Uterus (tissue), 3 donors: ENCODE measurements at regions not wholly inside any gene's neighbourhood (a gene's known extent, or its start where the extent isn't known, plus 50 kb on each side); places are given as distances from the start of the nearest gene placed in this dataset.

ENCODE experiments used
- DNase-seq, 2 donors: peaks; one replicate each; pipeline ENCODE4 v3.0.0-alpha.2; 2019 to 2020
- H3K27ac ChIP-seq, 2 donors: fragments of 200-600 bp; sonication (generic); 1 replicate in 1 of 2; 2 replicates in 1 of 2; pipeline ENCODE4 v1.5.1; 2016 to 2018
- H3K27me3 ChIP-seq, 2 donors: fragments of 200-600 bp; sonication (generic); one replicate each; pipeline ENCODE4 v1.5.1; 2018 to 2019; ENCODE audit warnings: control low read depth in 1 of 2
- H3K36me3 ChIP-seq, 2 donors: fragments of 200-600 bp; sonication (generic); one replicate each; pipeline ENCODE4 v1.5.1; 2019; ENCODE audit warnings: control low read depth in 1 of 2
- H3K4me1 ChIP-seq, 2 donors: fragments of 200-600 bp; sonication (generic); one replicate each; pipeline ENCODE4 v1.5.1; 2018 to 2019; ENCODE audit warnings: control low read depth in 1 of 2
- H3K4me3 ChIP-seq, 2 donors: fragments of 200-600 bp; sonication (generic); 1 replicate in 1 of 2; 2 replicates in 1 of 2; pipeline ENCODE4 v1.5.1; 2018 to 2019; ENCODE audit warnings: mild to moderate bottlenecking in 1 of 2
- H3K9me3 ChIP-seq, 2 donors: fragments of 200-600 bp; sonication (generic); one replicate each; pipeline ENCODE4 v1.5.1; 2019; ENCODE audit warnings: control low read depth in 1 of 2
- CTCF ChIP-seq, 4 experiments: fragments of 200-600 bp in 2 of 4; fragments of 450-650 bp in 2 of 4; sonication (generic) in 2 of 4; IDR thresholded peaks; one replicate each; pipeline ENCODE4 v1.5.1; 2016 to 2019; ENCODE audit warnings: antibody characterized with exemption in 4 of 4, mild to moderate bottlenecking in 2 of 4, moderate library complexity in 1 of 4
- POLR2A ChIP-seq, 2 donors: fragments of 450-650 bp; IDR thresholded peaks; one replicate each; pipeline ENCODE4 v1.6.1; 2016; ENCODE audit warnings: antibody characterized with exemption in 2 of 2, mild to moderate bottlenecking in 1 of 2, moderate library complexity in 1 of 2
- intact Hi-C: fragments of 100-400 bp; cut with DNase I; formaldehyde crosslinking; loops from one replicate; pipeline ENCODE4 v1.15.1; 2023; ENCODE audit warnings: low total_unique reads
- donor health status: DM: yes; HTN: yes; CAD: no.

DNA sequence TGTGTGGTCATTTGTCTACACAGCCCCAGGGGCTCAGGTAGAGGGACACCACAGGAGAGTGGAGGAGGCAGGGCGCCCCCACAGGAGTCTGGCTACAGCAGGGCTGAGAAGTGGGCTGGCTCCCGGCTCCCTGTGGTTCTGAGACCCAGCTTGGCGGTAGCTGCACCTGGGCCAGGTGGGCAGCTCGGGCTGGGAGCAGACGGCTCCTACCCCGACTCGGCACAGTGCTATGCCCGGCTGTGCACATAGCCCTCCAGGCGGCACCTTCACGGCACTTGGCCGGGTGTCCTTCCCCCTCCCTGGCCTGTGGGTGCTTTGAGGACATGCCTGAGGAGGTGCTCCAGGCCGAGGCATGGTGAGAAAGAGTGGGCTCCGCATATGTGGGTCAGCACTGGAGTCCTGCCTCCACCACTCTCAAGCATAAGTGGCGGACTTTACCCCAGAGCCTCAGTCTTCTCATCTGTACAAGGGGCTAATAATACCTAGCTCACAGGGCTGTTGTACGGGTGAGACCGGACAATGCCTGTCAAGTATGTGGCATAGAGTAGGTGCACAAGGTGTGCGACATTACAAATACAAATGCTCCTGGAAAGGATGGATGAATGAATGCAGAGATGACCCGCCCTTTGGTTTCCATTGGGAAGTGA, 50.1 kb upstream of the JPH3 start:
- no peak for TF ChIP-seq CTCF (IDR thresholded peaks at IDR 0.05)
- no peak for TF ChIP-seq POLR2A (IDR thresholded peaks at IDR 0.05)
- intact Hi-C loops: loop anchor here (5.0 kb wide), 1 partner anchor 85 kb away; no protein-coding TSS in a partner anchor
- Histone ChIP-seq H3K27ac (no peak overlapping the region), H3K9me3 (no peaks in the 10 kb centered on the region), H3K4me3 (no peak overlapping the region), H3K27me3 (no peaks in the 10 kb centered on the region), H3K36me3 (no peaks in the 10 kb centered on the region), H3K4me1 (no peaks in the 10 kb centered on the region)
- DNase-seq: no peak

DNA sequence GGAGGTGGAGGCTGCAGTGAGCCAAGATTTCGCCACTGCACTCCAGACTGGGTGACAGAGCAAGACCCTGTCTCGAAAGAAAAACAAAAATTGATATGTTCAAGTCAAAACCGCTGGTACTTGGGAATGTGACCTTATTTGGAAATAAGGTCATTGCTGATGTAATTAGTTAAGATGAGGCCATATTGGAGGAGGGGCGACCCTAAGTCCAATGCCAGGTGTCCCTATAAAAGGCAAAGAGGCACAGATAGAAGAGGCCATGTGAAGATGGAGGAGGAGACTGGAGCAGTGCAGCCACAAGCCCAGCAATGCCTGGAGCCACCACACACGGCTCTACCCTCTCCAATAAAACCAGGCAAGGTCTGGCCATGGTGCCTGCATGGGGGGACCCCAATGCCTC, 50.8 kb upstream of the JPH3 start:
- TF ChIP-seq POLR2A (IDR thresholded peaks at IDR 0.05): no peak
- TF ChIP-seq CTCF (IDR thresholded peaks at IDR 0.05): no peak
- intact Hi-C loops: loop anchor here (5.0 kb wide), 1 partner anchor 86 kb away; no protein-coding TSS in a partner anchor
- Histone ChIP-seq H3K4me1 (no peaks in the 10 kb centered on the region), H3K27ac (no peak overlapping the region), H3K27me3 (no peaks in the 10 kb centered on the region), H3K9me3 (no peaks in the 10 kb centered on the region), H3K36me3 (no peaks in the 10 kb centered on the region), H3K4me3 (no peak overlapping the region)
- no peak for DNase-seq

- Histone ChIP-seq H3K27me3 (no peaks in the 10 kb centered on the region), H3K27ac (no peak overlapping the region), H3K4me3 (no peak overlapping the region), H3K36me3 (no peaks in the 10 kb centered on the region), H3K4me1 (no peaks in the 10 kb centered on the region), H3K9me3 (no peaks in the 10 kb centered on the region)
- intact Hi-C loops: loop anchor here (5.0 kb wide), 1 partner anchor 87 kb away; no protein-coding TSS in a partner anchor
- TF ChIP-seq CTCF (IDR thresholded peaks at IDR 0.05) (peak; percentile 75 to 87 (median 83)), POLR2A (IDR thresholded peaks at IDR 0.05) (no peak)
- peak in 1 of 2 donors; percentile 40 for DNase-seq
These were observed 51.8 kb upstream of the JPH3 start for GRCh38 chr16:87550495-87550961.

GRCh38 chr16:87549627-87550494, 52.4 kb upstream of the JPH3 start:
- DNase-seq: no peak
- intact Hi-C loops: loop anchor here (5.0 kb wide), 1 partner anchor 87 kb away; no protein-coding TSS in a partner anchor

More at GRCh38 chr16:87549627-87550494, 52.4 kb upstream of the JPH3 start:
- H3K36me3 ChIP-seq: no peaks in the 10 kb centered on the region
- H3K4me1 ChIP-seq: no peaks in the 10 kb centered on the region
- no peak overlapping the region for H3K4me3 ChIP-seq
- no peaks in the 10 kb centered on the region for H3K27me3 ChIP-seq
- TF ChIP-seq POLR2A (IDR thresholded peaks at IDR 0.05) (no peak), CTCF (IDR thresholded peaks at IDR 0.05) (no peak)
- H3K9me3 ChIP-seq: no peaks in the 10 kb centered on the region
- H3K27ac ChIP-seq: no peak overlapping the region
